Heart left ventricle (tissue), 13 donors: ENCODE measurements at regions not wholly inside any gene's neighbourhood (a gene's known extent, or its start where the extent isn't known, plus 50 kb on each side); places are given as distances from the start of the nearest gene placed in this dataset.

Experiments used
- CTCF ChIP-seq, 12 donors: fragments of 200-600 bp; sonication (generic) in 4 of 12; IDR thresholded peaks; one replicate each; pipeline versions ENCODE4 v1.5.0 to v1.8.0; 2018 to 2022; ENCODE audit warnings: antibody characterized with exemption in 12 of 12, mild to moderate bottlenecking in 5 of 12
- POLR2A ChIP-seq, 2 donors: fragments of 450-650 bp; IDR thresholded peaks; one replicate each; pipeline ENCODE4 v1.6.1; 2017; ENCODE audit warnings: antibody characterized with exemption in 2 of 2, mild to moderate bottlenecking in 2 of 2, moderate library complexity in 2 of 2
- donor health status: ischemic (EF 13 %, LVEDD 7.1; RV severe dilation, severe dysfunction).
- donor health status: DM: no; HTN: yes; CAD: no.
- donor health status: DM: no; HTN: no; CAD: no.
- donor health status: ischemic (EF 25% LVEDD 6.9; RV normal size, moderate dysfunction).
- donor health status: ischemic (EF 25% LVEDD 5.7; RV mildly dilated, moderate dysfunction).
- donor health status: ischemic (EF 35%, LVEDD 5.7; RV mildly dilated, moderate dysfunction).
- donor health status: nonischemic (EF 11% LVEDD 7.7; RV severe dilation, severe dysfunction).
- donor health status: DM: yes; HTN: yes; CAD: no.
- donor health status: PGD.
- donor health status: ischemic (EF 29% LVEDD 5.4; RV normal size, mild dysfunction).
- donor health status: nonischemic (EF 23%, LVEDD 6.1; RV moderate dilation, normal function).

GRCh38 chr3:102125994-102126368 is 276.7 kb downstream of the NFKBIZ start:
- no peak for TF ChIP-seq POLR2A (IDR thresholded peaks at IDR 0.05)
- no peak for TF ChIP-seq CTCF (IDR thresholded peaks at IDR 0.05)
